MM.1S (cell line): ENCODE measurements at regions not wholly inside any gene's neighbourhood (a gene's known extent, or its start where the extent isn't known, plus 50 kb on each side); places are given as distances from the start of the nearest gene placed in this dataset.
"Not testable (repeated sequence)": the region's sequence is repeated elsewhere in the genome, so short reads cannot be mapped to it uniquely, and the experiment has no call there.

Source experiments
- DNase-seq: peaks from one replicate; pipeline ENCODE4 v3.0.0-alpha.2; 2015
- H2AFZ ChIP-seq: fragments of 300-600 bp; sonication (generic); 2 replicates; pipeline ENCODE4 v1.6.0; 2016; ENCODE audit warnings: antibody characterized with exemption, low read length
- H3F3A ChIP-seq: fragments of 300-600 bp; sonication (generic); 2 replicates; pipeline ENCODE4 v1.6.1; 2016; ENCODE audit warnings: mild to moderate bottlenecking, antibody characterized with exemption, low read length, moderate library complexity, mixed read lengths; ENCODE audit not compliant: insufficient read depth
- H3K27ac ChIP-seq: fragments of 300-600 bp; sonication (generic); 2 replicates; pipeline ENCODE4 v1.5.1; 2016; ENCODE audit warnings: mild to moderate bottlenecking, low read length
- H3K27me3 ChIP-seq: fragments of 300-600 bp; sonication (generic); replicated peaks from 2 replicates; pipeline ENCODE4 v1.6.0; 2016; ENCODE audit warnings: low read length; ENCODE audit not compliant: insufficient read depth
- H3K36me3 ChIP-seq: fragments of 300-600 bp; sonication (generic); replicated peaks from 2 replicates; pipeline ENCODE4 v1.6.1; 2016; ENCODE audit warnings: mild to moderate bottlenecking, low read length, mixed read lengths; ENCODE audit not compliant: insufficient read depth
- H3K4me1 ChIP-seq: fragments of 300-600 bp; sonication (generic); 2 replicates; pipeline ENCODE4 v1.6.1; 2016; ENCODE audit warnings: low read length, mixed read lengths
- H3K4me2 ChIP-seq: fragments of 300-600 bp; sonication (generic); 2 replicates; pipeline ENCODE4 v1.6.0; 2016; ENCODE audit warnings: low read depth, low read length
- H3K4me3 ChIP-seq: fragments of 300-600 bp; sonication (generic); 2 replicates; pipeline ENCODE4 v1.5.1; 2016; ENCODE audit warnings: low read length, mixed read lengths
- H3K79me2 ChIP-seq: fragments of 300-600 bp; sonication (generic); 2 replicates; pipeline ENCODE4 v1.6.1; 2016; ENCODE audit warnings: mixed run types, low read length, mixed read lengths
- H3K9ac ChIP-seq: fragments of 300-600 bp; sonication (generic); 2 replicates; pipeline ENCODE4 v1.6.1; 2016; ENCODE audit warnings: low read length, mixed read lengths
- H3K9me2 ChIP-seq: fragments of 300-600 bp; sonication (generic); replicated peaks from 2 replicates; pipeline ENCODE4 v1.6.1; 2016; ENCODE audit warnings: mild to moderate bottlenecking, low read length, mixed read lengths; ENCODE audit not compliant: insufficient read depth
- H3K9me3 ChIP-seq: fragments of 300-600 bp; sonication (generic); replicated peaks from 2 replicates; pipeline ENCODE4 v1.6.1; 2016; ENCODE audit warnings: mild to moderate bottlenecking, low read length, mixed read lengths; ENCODE audit not compliant: insufficient read depth
- H4K20me1 ChIP-seq: fragments of 300-600 bp; sonication (generic); 2 replicates; pipeline ENCODE4 v1.6.1; 2016; ENCODE audit warnings: mild to moderate bottlenecking, low read length, moderate library complexity, mixed read lengths; ENCODE audit not compliant: insufficient read depth
- CTCF ChIP-seq: fragments of 300-600 bp; sonication (generic); IDR thresholded peaks from 2 replicates; pipeline ENCODE4 v1.5.1; 2016; ENCODE audit warnings: antibody characterized with exemption, low read length, mixed read lengths
- EZH2 ChIP-seq: fragments of 300-600 bp; sonication (generic); optimal IDR thresholded peaks from 2 replicates; pipeline ENCODE3; 2017; ENCODE audit warnings: low read depth, mild to moderate bottlenecking, antibody characterized with exemption, low read length, mixed read lengths
- EZH2phosphoT487 ChIP-seq: fragments of 300-600 bp; sonication (generic); IDR thresholded peaks from 2 replicates; pipeline ENCODE4 v1.6.1; 2018; ENCODE audit warnings: antibody characterized with exemption, low read length

GRCh38 chr5:171721464-171721863, 64.2 kb upstream of the SMIM23 start:
- Histone ChIP-seq H3K9me3 (no peaks in the 10 kb centered on the region), H3K27ac (no peak overlapping the region), H3K9me2 (no peaks in the 10 kb centered on the region), H3K4me1 (no peaks in the 10 kb centered on the region), H3K4me2 (no peak overlapping the region), H3K36me3 (no peaks in the 10 kb centered on the region), H4K20me1 (no peaks in the 10 kb centered on the region), H3K4me3 (no peak overlapping the region), H3F3A (no peaks in the 10 kb centered on the region), H3K27me3 (no peaks in the 10 kb centered on the region), H3K79me2 (no peaks in the 10 kb centered on the region), H2AFZ (no peak overlapping the region), H3K9ac (no peak overlapping the region)
- no peak for DNase-seq
- TF ChIP-seq EZH2 (no peak), CTCF (no peak), EZH2phosphoT487 (no peak)

DNA sequence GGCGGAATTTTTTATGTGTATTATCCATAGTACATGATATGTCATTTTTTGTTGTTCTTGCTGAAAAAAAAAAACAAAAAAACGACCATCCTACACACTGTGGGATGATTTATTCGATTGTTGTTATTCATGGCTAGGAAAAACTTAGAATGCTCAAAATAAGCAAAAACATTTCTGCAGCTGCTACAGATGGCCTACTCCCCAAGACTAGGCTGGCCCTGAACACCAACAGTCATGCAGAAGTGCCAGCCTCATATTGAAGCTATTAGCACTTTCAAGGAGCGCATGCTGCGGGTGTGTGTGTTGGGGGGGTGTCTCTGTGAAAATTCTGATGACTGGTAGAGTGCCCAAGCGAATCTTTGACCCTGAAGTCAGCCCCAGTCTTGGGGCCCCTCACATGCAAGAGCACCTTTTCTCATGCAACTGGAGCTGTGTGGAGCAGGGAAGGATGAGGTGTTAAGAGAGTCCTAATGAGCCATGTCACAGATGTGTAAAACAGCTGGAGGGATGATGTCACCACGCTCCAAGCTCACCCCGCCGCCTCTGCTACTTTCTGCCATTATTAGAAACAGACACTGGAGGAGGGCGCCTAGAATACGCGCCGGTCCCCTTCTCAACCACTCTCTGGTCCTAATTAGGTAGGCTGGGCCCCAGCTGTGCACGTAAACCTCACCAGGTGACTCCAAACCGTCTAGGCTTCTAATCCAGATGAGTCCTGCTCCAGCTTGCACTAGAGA, 61.0 kb upstream of the SMIM23 start:
- Histone ChIP-seq H3F3A (no peaks in the 10 kb centered on the region), H3K27ac (no peak overlapping the region), H2AFZ (no peak overlapping the region), H3K9ac (no peak overlapping the region), H3K36me3 (no peaks in the 10 kb centered on the region), H3K79me2 (no peaks in the 10 kb centered on the region), H3K4me3 (no peak overlapping the region), H3K4me1 (no peaks in the 10 kb centered on the region), H3K9me2 (no peaks in the 10 kb centered on the region), H4K20me1 (no peaks in the 10 kb centered on the region), H3K4me2 (no peak overlapping the region), H3K27me3 (no peaks in the 10 kb centered on the region), H3K9me3 (no peaks in the 10 kb centered on the region)
- no peak for DNase-seq
- TF ChIP-seq CTCF (no peak), EZH2 (no peak), EZH2phosphoT487 (no peak)

GRCh38 chr5:171725205-171725601, 60.4 kb upstream of the SMIM23 start:
- H3K4me1 ChIP-seq, result no peaks in the 10 kb centered on the region
- H3K27me3 ChIP-seq, result no peaks in the 10 kb centered on the region
- no peak for DNase-seq
- H2AFZ ChIP-seq, result no peak overlapping the region
- no peaks in the 10 kb centered on the region for H3K9me2 ChIP-seq
- H3K4me2 ChIP-seq, result no peak overlapping the region
- no peaks in the 10 kb centered on the region for H3F3A ChIP-seq
- no peaks in the 10 kb centered on the region for H4K20me1 ChIP-seq
- H3K9ac ChIP-seq, result no peak overlapping the region
- no peaks in the 10 kb centered on the region for H3K36me3 ChIP-seq
- TF ChIP-seq CTCF (no peak), EZH2phosphoT487 (no peak), EZH2 (no peak)
- no peaks in the 10 kb centered on the region for H3K9me3 ChIP-seq
- no peak overlapping the region for H3K27ac ChIP-seq
- no peaks in the 10 kb centered on the region for H3K79me2 ChIP-seq
- no peak overlapping the region for H3K4me3 ChIP-seq

- not testable (repeated sequence) for H3K9ac ChIP-seq, H3K4me2 ChIP-seq, H2AFZ ChIP-seq, H3K79me2 ChIP-seq, H3F3A ChIP-seq, H3K27me3 ChIP-seq, DNase-seq, H3K9me3 ChIP-seq, H3K27ac ChIP-seq, H4K20me1 ChIP-seq, H3K4me1 ChIP-seq, H3K36me3 ChIP-seq, H3K9me2 ChIP-seq, H3K4me3 ChIP-seq
These were observed 58.8 kb upstream of the SMIM23 start for GRCh38 chr5:171726819-171727218.
